ENCODE measurements at regions not wholly inside any gene's neighbourhood (a gene's known extent, or its start where the extent isn't known, plus 50 kb on each side); places are given as distances from the start of the nearest gene placed in this dataset.

DNA sequence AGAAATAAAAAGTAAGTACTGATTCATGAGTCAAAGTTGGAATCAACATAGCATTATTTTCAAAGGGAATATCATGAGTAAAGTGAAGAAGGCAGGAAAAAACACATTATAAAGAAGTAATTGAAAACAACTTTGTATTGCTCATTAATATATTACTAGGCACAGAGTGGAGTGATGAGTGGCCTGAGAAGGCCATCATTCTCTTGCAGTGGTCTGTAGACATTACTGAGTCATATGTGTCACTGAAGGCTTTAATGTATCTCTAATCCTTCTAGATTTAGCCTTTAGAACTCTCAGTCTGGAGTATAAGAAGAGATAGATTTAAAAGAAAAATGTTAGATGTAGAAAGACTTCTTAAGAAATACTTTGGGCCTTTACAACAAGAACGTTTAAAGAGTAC lies 881.4 kb downstream of the DNAH5 start:
- Mint-ChIP-seq H3K4me3 (no peak overlapping the region), H3K36me3 (ENCODE audit: low read depth) (no peaks in the 10 kb centered on the region), H3K4me1 (no peaks in the 10 kb centered on the region), H3K27ac (no peak overlapping the region), H3K9me3 (no peaks in the 10 kb centered on the region), H3K27me3 (ENCODE audit: low read depth) (no peaks in the 10 kb centered on the region)
- TF ChIP-seq, protein P1, sequence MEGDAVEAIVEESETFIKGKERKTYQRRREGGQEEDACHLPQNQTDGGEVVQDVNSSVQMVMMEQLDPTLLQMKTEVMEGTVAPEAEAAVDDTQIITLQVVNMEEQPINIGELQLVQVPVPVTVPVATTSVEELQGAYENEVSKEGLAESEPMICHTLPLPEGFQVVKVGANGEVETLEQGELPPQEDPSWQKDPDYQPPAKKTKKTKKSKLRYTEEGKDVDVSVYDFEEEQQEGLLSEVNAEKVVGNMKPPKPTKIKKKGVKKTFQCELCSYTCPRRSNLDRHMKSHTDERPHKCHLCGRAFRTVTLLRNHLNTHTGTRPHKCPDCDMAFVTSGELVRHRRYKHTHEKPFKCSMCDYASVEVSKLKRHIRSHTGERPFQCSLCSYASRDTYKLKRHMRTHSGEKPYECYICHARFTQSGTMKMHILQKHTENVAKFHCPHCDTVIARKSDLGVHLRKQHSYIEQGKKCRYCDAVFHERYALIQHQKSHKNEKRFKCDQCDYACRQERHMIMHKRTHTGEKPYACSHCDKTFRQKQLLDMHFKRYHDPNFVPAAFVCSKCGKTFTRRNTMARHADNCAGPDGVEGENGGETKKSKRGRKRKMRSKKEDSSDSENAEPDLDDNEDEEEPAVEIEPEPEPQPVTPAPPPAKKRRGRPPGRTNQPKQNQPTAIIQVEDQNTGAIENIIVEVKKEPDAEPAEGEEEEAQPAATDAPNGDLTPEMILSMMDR (IDR thresholded peaks at IDR 0.05; ENCODE audit: unreplicated experiment in 3 of 3) = no peak

DNA sequence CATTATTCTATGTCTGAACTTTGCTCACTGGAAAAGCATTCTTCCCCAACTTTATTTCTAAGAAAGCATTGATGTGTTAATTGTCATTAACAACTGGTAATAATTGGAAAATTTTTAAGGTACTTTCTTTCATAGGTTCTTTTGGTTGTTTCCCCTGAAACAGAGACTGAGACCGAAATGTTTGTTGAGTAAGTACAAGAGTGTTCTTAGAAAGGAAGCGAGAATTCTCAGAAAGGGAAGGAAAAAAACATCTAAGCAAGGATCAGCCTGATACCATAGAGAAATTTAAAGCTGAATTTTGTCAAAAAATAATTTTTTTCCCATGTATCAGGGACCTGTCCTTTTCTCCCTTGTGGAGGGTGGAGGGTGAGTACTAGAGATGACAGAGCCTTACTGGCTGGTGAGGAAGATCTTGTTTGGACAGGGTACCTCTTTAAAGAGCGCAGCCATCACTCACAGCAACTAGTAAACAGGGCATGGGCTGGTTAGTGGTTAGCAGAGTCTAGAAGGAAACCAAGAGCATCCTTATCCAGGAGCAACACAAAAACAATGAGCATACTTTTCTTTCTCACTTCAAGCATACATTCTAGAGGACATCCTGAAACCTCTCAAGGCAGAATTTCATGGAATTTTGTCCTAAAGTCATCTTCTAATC lies 898.5 kb downstream of the DNAH5 start:
- TF ChIP-seq, protein P1 (IDR thresholded peaks at IDR 0.05; ENCODE audit: unreplicated experiment in 3 of 3) = no peak
- Mint-ChIP-seq H3K9me3 (no peaks in the 10 kb centered on the region), H3K27ac (no peak overlapping the region), H3K4me1 (no peaks in the 10 kb centered on the region), H3K4me3 (no peak overlapping the region), H3K27me3 (ENCODE audit: low read depth) (no peaks in the 10 kb centered on the region), H3K36me3 (ENCODE audit: low read depth) (no peaks in the 10 kb centered on the region)

DNA sequence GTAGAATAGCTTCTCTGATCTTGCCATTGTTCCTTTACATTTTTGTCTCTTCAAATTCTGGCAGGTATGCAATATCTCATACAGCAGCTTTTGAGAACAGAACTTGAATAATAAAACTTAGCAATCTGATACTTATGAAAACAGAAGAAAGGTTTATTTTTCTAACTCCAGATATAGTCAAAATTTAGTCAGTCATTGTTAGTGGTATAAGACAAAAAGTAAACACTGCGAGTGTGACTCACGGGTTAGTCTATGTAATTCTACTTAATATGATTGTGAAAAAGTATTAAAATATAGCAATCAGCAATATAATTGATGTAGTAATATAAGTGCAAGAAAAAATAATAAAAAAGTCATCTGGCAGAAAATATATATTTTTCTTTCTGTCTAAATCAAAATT lies 910.4 kb downstream of the DNAH5 start:
- no peaks in the 10 kb centered on the region for H3K4me1 Mint-ChIP-seq
- no peaks in the 10 kb centered on the region for H3K36me3 Mint-ChIP-seq (ENCODE audit: low read depth)
- no peak overlapping the region for H3K27ac Mint-ChIP-seq
- H3K9me3 Mint-ChIP-seq = no peaks in the 10 kb centered on the region
- H3K4me3 Mint-ChIP-seq = no peak overlapping the region
- TF ChIP-seq, protein P1 (IDR thresholded peaks at IDR 0.05; ENCODE audit: unreplicated experiment in 3 of 3) = no peak
- H3K27me3 Mint-ChIP-seq (ENCODE audit: low read depth) = no peaks in the 10 kb centered on the region

DNA sequence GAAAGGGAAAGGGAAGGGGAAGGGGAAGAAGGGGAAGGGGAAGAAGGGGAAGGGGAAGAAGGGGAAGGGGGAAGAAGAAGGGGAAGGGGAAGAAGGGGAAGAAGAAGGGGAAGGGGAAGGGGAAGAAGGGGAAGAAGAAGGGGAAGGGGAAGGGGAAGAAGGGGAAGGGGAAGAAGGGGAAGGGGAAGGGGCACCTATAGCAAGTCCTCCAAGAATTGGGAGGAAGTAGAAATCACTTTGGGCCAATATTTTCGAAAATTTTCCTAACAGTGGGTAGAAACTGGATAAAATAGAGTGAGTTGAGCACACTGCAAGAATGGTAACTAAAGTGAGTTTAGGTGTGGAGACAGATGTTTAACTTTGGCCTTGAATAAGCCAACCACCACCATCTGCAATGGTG lies 915.3 kb downstream of the DNAH5 start:
- no peak overlapping the region for H3K4me3 Mint-ChIP-seq
- no peak overlapping the region for H3K27ac Mint-ChIP-seq
- no peaks in the 10 kb centered on the region for H3K36me3 Mint-ChIP-seq (ENCODE audit: low read depth)
- TF ChIP-seq, protein P1 (IDR thresholded peaks at IDR 0.05; ENCODE audit: unreplicated experiment in 3 of 3) = no peak
- peaks cover 8% of the 10 kb centered on the region for H3K4me1 Mint-ChIP-seq
- H3K9me3 Mint-ChIP-seq = no peaks in the 10 kb centered on the region
- H3K27me3 Mint-ChIP-seq (ENCODE audit: low read depth) = peaks cover 4% of the 10 kb centered on the region

DNA sequence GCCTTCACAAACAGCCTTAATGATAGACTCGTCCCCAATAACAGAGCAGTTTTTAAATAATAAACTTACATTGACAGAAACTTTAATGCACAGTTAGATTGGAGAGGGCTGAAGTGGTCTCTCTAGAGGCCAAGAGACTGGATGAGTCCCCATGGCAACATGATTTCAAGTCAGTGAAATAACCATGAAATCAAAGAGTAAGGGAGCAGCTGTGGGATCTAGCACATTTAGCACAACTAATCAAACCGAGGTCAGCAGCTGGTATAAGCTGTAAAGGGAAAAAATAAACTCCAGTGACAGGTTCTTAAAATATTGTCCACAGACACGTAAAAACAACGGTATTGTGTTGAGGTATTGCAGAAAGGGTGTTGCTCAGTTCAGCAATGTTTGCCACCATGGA lies 916.6 kb downstream of the DNAH5 start:
- Mint-ChIP-seq H3K27ac (no peak overlapping the region), H3K27me3 (ENCODE audit: low read depth) (peaks cover 4% of the 10 kb centered on the region), H3K4me3 (no peak overlapping the region), H3K36me3 (ENCODE audit: low read depth) (no peaks in the 10 kb centered on the region), H3K4me1 (peaks cover 8% of the 10 kb centered on the region), H3K9me3 (no peaks in the 10 kb centered on the region)
- TF ChIP-seq, protein P1 (IDR thresholded peaks at IDR 0.05; ENCODE audit: unreplicated experiment in 3 of 3) = no peak

DNA sequence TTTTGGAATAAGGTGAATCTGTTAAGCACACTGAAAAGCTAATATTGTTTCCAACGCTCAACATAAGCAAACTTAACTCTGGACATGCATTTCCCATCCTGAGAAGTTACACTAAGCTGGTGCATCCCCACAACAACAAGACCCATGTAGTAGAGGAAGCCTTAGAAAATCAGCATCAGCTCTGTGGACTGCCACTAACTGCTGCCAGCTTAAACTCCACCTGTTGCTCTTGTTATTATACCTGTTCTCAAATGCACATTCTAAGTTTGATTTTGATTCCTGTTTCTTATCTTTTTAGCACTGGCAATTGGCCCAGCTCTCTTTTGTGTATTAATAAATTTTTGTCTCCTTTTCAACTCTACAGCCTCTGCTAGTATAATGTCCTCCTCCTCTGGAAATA lies 924.8 kb downstream of the DNAH5 start:
- Mint-ChIP-seq H3K27ac (no peak overlapping the region), H3K27me3 (ENCODE audit: low read depth) (peaks cover 4% of the 10 kb centered on the region), H3K9me3 (no peaks in the 10 kb centered on the region), H3K4me3 (no peak overlapping the region), H3K36me3 (ENCODE audit: low read depth) (no peaks in the 10 kb centered on the region), H3K4me1 (no peaks in the 10 kb centered on the region)
- TF ChIP-seq, protein P1 (IDR thresholded peaks at IDR 0.05; ENCODE audit: unreplicated experiment in 3 of 3) = no peak

Data from nephron (organoid).